Peyer's patch (tissue), 4 donors: ENCODE measurements at regions not wholly inside any gene's neighbourhood (a gene's known extent, or its start where the extent isn't known, plus 50 kb on each side); places are given as distances from the start of the nearest gene placed in this dataset.

Source experiments
- DNase-seq, 3 donors: peaks; one replicate each; pipeline ENCODE4 v3.0.0-alpha.2; 2017 to 2019
- H3K27ac ChIP-seq, 4 donors: fragments of 200-600 bp; sonication (generic); one replicate each; pipeline ENCODE4 v1.5.1; 2016 to 2019
- H3K27me3 ChIP-seq, 2 donors: fragments of 200-600 bp; sonication (generic); one replicate each; pipeline ENCODE4 v1.5.1; 2019
- H3K36me3 ChIP-seq, 3 donors: fragments of 200-600 bp; sonication (generic); one replicate each; pipeline ENCODE4 v1.5.1; 2016 to 2019
- H3K4me1 ChIP-seq, 4 donors: fragments of 200-600 bp; sonication (generic); one replicate each; pipeline ENCODE4 v1.5.1; 2016 to 2019
- H3K4me3 ChIP-seq, 4 donors: fragments of 200-600 bp; sonication (generic); 1 replicate in 3 of 4; 2 replicates in 1 of 4; pipeline ENCODE4 v1.5.1; 2016 to 2019; ENCODE audit warnings: mild to moderate bottlenecking in 1 of 4
- H3K9me3 ChIP-seq, 4 donors: fragments of 200-600 bp; sonication (generic); one replicate each; pipeline ENCODE4 v1.5.1; 2016 to 2019; ENCODE audit warnings: mild to moderate bottlenecking in 1 of 4
- CTCF ChIP-seq, 6 experiments: fragments of 450-650 bp in 4 of 6; fragments of 200-600 bp in 2 of 6; sonication (generic) in 1 of 6; IDR thresholded peaks; one replicate each; pipeline ENCODE4 v1.5.1; 2017 to 2019; ENCODE audit warnings: antibody characterized with exemption in 6 of 6, mild to moderate bottlenecking in 3 of 6, moderate library complexity in 1 of 6
- POLR2A ChIP-seq, 2 donors: fragments of 450-650 bp; IDR thresholded peaks; one replicate each; pipeline ENCODE4 v1.5.1; 2017; ENCODE audit warnings: antibody characterized with exemption in 2 of 2, mild to moderate bottlenecking in 2 of 2, moderate library complexity in 2 of 2
- small RNA-seq, 2 donors: library from RNA; depleted of rRNA; stranded (forward); fragments of <200 nt; gene quantifications; one replicate each; pipeline ENCODE3, GENCODE V24; 2016

GRCh38 chr4:36011381-36011780 lies 232.9 kb downstream of the ARAP2 start:
- no peaks in the 10 kb centered on the region for H3K4me1 ChIP-seq
- no peaks in the 10 kb centered on the region for H3K27me3 ChIP-seq
- H3K36me3 ChIP-seq = no peaks in the 10 kb centered on the region
- no peak overlapping the region for H3K4me3 ChIP-seq
- no peak overlapping the region for H3K27ac ChIP-seq
- H3K9me3 ChIP-seq = no peaks in the 10 kb centered on the region
- no peak for DNase-seq
- TF ChIP-seq CTCF (IDR thresholded peaks at IDR 0.05) (no peak), POLR2A (IDR thresholded peaks at IDR 0.05) (no peak)

DNA sequence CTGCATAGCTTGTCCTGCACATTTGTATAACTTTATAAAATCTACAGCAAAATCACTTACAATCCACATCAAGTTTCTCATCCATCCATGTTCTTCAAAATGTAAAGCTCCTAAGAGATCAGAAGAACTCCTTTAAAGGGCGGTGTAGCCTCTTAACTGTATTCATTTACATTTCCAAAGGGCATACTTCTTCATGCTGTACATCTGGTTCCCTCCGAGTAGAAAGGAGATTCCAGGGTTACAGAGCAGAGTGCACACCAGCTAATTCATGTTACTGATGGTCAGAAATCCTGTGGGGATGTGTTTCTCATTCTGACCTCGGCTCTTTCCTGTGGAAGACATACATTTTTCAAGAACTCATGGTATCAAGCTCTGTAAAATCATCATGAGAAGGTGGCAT lies 231.8 kb downstream of the ARAP2 start:
- TF ChIP-seq POLR2A (IDR thresholded peaks at IDR 0.05) = no peak
- TF ChIP-seq CTCF (IDR thresholded peaks at IDR 0.05) = no peak
- H3K4me1 ChIP-seq = no peaks in the 10 kb centered on the region
- H3K9me3 ChIP-seq = no peaks in the 10 kb centered on the region
- H3K36me3 ChIP-seq = no peaks in the 10 kb centered on the region
- DNase-seq = no peak
- no peak overlapping the region for H3K27ac ChIP-seq
- no peaks in the 10 kb centered on the region for H3K27me3 ChIP-seq
- no peak overlapping the region for H3K4me3 ChIP-seq

- H3K4me1 ChIP-seq = no peaks in the 10 kb centered on the region
Measured at GRCh38 chr4:36013206-36013605, 231.1 kb downstream of the ARAP2 start.

More at GRCh38 chr4:36013206-36013605, 231.1 kb downstream of the ARAP2 start:
- H3K9me3 ChIP-seq = no peaks in the 10 kb centered on the region
- no peak overlapping the region for H3K4me3 ChIP-seq
- no peak overlapping the region for H3K27ac ChIP-seq
- TF ChIP-seq CTCF (IDR thresholded peaks at IDR 0.05) = no peak
- no peak for TF ChIP-seq POLR2A (IDR thresholded peaks at IDR 0.05)
- H3K27me3 ChIP-seq = no peaks in the 10 kb centered on the region
- DNase-seq = no peak
- H3K36me3 ChIP-seq = no peaks in the 10 kb centered on the region

Small RNA genes in the stretch of these regions (small RNA-seq; reads per million reads assigned to genes)
- gene AC097535.2 (0 reads per million in 2 donors), gene RF01210 (0 reads per million in 2 donors), gene RNU6-573P (0 reads per million in 2 donors)
